ENCODE measurements at regions not wholly inside any gene's neighbourhood (a gene's known extent, or its start where the extent isn't known, plus 50 kb on each side); places are given as distances from the start of the nearest gene placed in this dataset.

- no peak for TF ChIP-seq CEBPZ (IDR thresholded peaks at IDR 0.05; ENCODE audit: low read depth, low read length)
- no peak for TF ChIP-seq E2F8 (IDR thresholded peaks at IDR 0.05; ENCODE audit: low read depth, partially characterized antibody)
- no peak for TF ChIP-seq USF2 (IDR thresholded peaks at IDR 0.05; ENCODE audit: borderline replicate concordance, low read depth, low read length)
- TF ChIP-seq ZNF384 (IDR thresholded peaks at IDR 0.05; ENCODE audit: borderline replicate concordance, low read depth, low read length): no peak
These were observed 193.5 kb upstream of the ELL2 start (continued) for GRCh38 chr5:96155147-96155546.

- Histone ChIP-seq H3K9me3 (replicated peaks; ENCODE audit: control insufficient read depth, insufficient read depth, low read length) (no peaks in the 10 kb centered on the region), H3K4me2 (ENCODE audit: control insufficient read depth, insufficient read depth) (no peak overlapping the region), H3K27ac (ENCODE audit: control insufficient read depth, insufficient read depth) (no peak overlapping the region), H3K27me3 (replicated peaks in 1 of 2; ENCODE audit: control insufficient read depth in 2 of 2, insufficient read depth in 2 of 2, low read length in 1 of 2) (no peaks in the 10 kb centered on the region), H3K4me1 (ENCODE audit: control insufficient read depth, insufficient read depth, low read length) (no peaks in the 10 kb centered on the region), H3K79me2 (ENCODE audit: control insufficient read depth, insufficient read depth, low read length) (no peaks in the 10 kb centered on the region), H2AFZ (ENCODE audit: control insufficient read depth, low read depth, low read length) (no peak overlapping the region; the same call in none of the 2 replicates), H4K20me1 (ENCODE audit: control insufficient read depth, insufficient read depth) (no peaks in the 10 kb centered on the region), H3K4me3 (no peak overlapping the region), H3K36me3 (ENCODE audit: control insufficient read depth in 2 of 2, insufficient read depth in 2 of 2, low read length in 1 of 2) (no peaks in the 10 kb centered on the region), H3K9ac (ENCODE audit: control insufficient read depth, insufficient read depth, low read length) (no peak overlapping the region)
- CTCF ChIA-PET: interaction anchor here (1.2 kb wide), 1 partner anchor 11 kb away, joined by 3 read pairs; no protein-coding TSS in a partner anchor
- SMC1A ChIA-PET (ENCODE audit: uncharacterized antibody, unreplicated experiment): interaction anchor here (0.7 to 1.2 kb wide), 4 partner anchors 9 to 152 kb away, joined by 3 to 4 read pairs (median 3); no protein-coding TSS in a partner anchor
- WGBS (ENCODE audit: insufficient coverage, insufficient replicate concordance, low lambda C conversion rate, missing lambda C conversion rate): 0% methylated on average over 2 of the region's 2 CpGs
- BruUV-seq (replicated peaks): no TSS peak
- ATAC-seq: peak; percentile 67
- no peak for FAIRE-seq
- RAD21 ChIA-PET (ENCODE audit: unreplicated experiment): no interaction called here
- in situ Hi-C loops (cut with MboI) (no loop called here), intact Hi-C loops (cut with micrococcal nuclease; ENCODE audit: unreplicated experiment) (no loop called here)
- no peak for DNase-seq (ENCODE audit: low read depth, low spot score)
- POLR2A ChIA-PET: interaction anchor here (0.7 to 1.6 kb wide), 2 partner anchors 21 to 178 kb away, joined by 3 to 4 read pairs; no protein-coding TSS in a partner anchor
- peak; percentile 18; the same call in 1 of the 2 replicates for TF ChIP-seq ZNF687 (IDR thresholded peaks at IDR 0.05)
- no peak for TF ChIP-seq CTCF (IDR thresholded peaks at IDR 0.05 in 2 of 3, conservative IDR thresholded peaks at IDR 0.05 in 1 of 3; ENCODE audit: control insufficient read depth in 2 of 3, extremely low read depth in 1 of 3, insufficient read depth in 1 of 3, low read depth in 3 of 3, low read length in 3 of 3)
- TF ChIP-seq PML (IDR thresholded peaks at IDR 0.05; ENCODE audit: low read length): no peak
- TF ChIP-seq EZH2 (IDR thresholded peaks at IDR 0.05; ENCODE audit: borderline replicate concordance, control insufficient read depth, low read depth, low read length): no peak
These were observed 190.2 kb upstream of the ELL2 start for GRCh38 chr5:96151891-96152290.
